HepG2 (cell line): ENCODE measurements at regions not wholly inside any gene's neighbourhood (a gene's known extent, or its start where the extent isn't known, plus 50 kb on each side); places are given as distances from the start of the nearest gene placed in this dataset.

Experiments
- ATAC-seq: fragments of 200-7000 bp; cut with Tn5 transposase; 3 replicates; pipeline ENCODE4 v1.9.1; 2020; ENCODE audit warnings: mild to moderate bottlenecking, moderate library complexity
- BruUV-seq: library from RNA; stranded (reverse); fragments of 400-500 nt; replicated peaks from 2 replicates; lab custom pipeline; 2021; lab: Mats Ljungman, UMichigan
- CTCF ChIA-PET: fragments of 300-600 bp; formaldehyde crosslinking; extraction: SDS; loops from one replicate; lab custom pipeline; 2021; ENCODE audit warnings: low total read pairs, inconsistent platforms, low intra/inter-chr PET ratio; lab: Yijun Ruan, JAX
- POLR2A ChIA-PET: fragments of 350-600 bp; sonication (Branson Sonifier 250); formaldehyde crosslinking; loops from one replicate; lab custom pipeline; 2020; ENCODE audit warnings: antibody characterized with exemption, inconsistent platforms; lab: Yijun Ruan, JAX
- DNase-seq: peaks from one replicate; pipeline ENCODE4 v3.0.0-alpha.2; 2015; ENCODE audit warnings: low spot score
- FAIRE-seq: peaks from 3 replicates; lab custom pipeline; 2011; peaks lifted over from hg19 to GRCh38; lab: Jason Lieb, UNC
- H2AFZ ChIP-seq: one replicate; pipeline ENCODE4 v1.6.1; 2011; ENCODE audit warnings: low read length, inconsistent platforms
- H3K27ac ChIP-seq: fragments of 300-600 bp; 3 replicates; pipeline ENCODE4 v1.8.0; 2011; ENCODE audit warnings: mixed run types, mild to moderate bottlenecking, mixed read lengths, low read length, inconsistent platforms; ENCODE audit not compliant: insufficient read depth; ENCODE audit errors: extremely low read length
- H3K27me3 ChIP-seq, 2 experiments: fragments of 200-600 bp in 1 of 2; 2 replicates in 1 of 2; 3 replicates in 1 of 2; pipeline versions ENCODE4 v1.6.0 to v1.8.0; 2011; ENCODE audit warnings: low read length in 2 of 2, mild to moderate bottlenecking in 2 of 2, moderate library complexity in 2 of 2, inconsistent platforms in 1 of 2; ENCODE audit not compliant: insufficient read depth in 2 of 2, control insufficient read depth in 1 of 2
- H3K36me3 ChIP-seq, 2 experiments: fragments of 200-600 bp in 1 of 2; replicated peaks in 1 of 2; 2 replicates in 1 of 2; 3 replicates in 1 of 2; pipeline versions ENCODE4 v1.5.1 to v1.8.0; 2011; ENCODE audit warnings: low read length in 2 of 2, inconsistent platforms in 1 of 2; ENCODE audit not compliant: insufficient read depth in 2 of 2, control insufficient read depth in 1 of 2
- H3K4me1 ChIP-seq: 2 replicates; pipeline ENCODE4 v1.5.1; 2012; ENCODE audit warnings: low read length, inconsistent platforms; ENCODE audit not compliant: insufficient read depth
- H3K4me2 ChIP-seq: 2 replicates; pipeline ENCODE4 v1.6.0; 2011; ENCODE audit warnings: low read depth, low read length, inconsistent platforms
- H3K4me3 ChIP-seq, 3 experiments: fragments of 200-600 bp in 1 of 3; sonication (generic), shearing (Covaris generic) in 1 of 3; replicated peaks in 1 of 3; 2 replicates each; pipeline ENCODE4 v1.5.1; 2011 to 2016; ENCODE audit warnings: low read length in 3 of 3, inconsistent platforms in 2 of 3, low read depth in 2 of 3, mild to moderate bottlenecking in 2 of 3, control low read depth in 1 of 3, mixed read lengths in 1 of 3; ENCODE audit not compliant: insufficient read depth in 1 of 3
- H3K79me2 ChIP-seq: one replicate; pipeline ENCODE4 v1.6.1; 2011; ENCODE audit warnings: low read length, inconsistent platforms; ENCODE audit not compliant: insufficient read depth
- H3K9ac ChIP-seq: 2 replicates; pipeline ENCODE4 v1.6.0; 2011; ENCODE audit warnings: mild to moderate bottlenecking, low read depth, low read length, inconsistent platforms; ENCODE audit not compliant: insufficient read depth
- H3K9me3 ChIP-seq: 2 replicates; pipeline ENCODE4 v1.5.1; 2012; ENCODE audit warnings: mild to moderate bottlenecking, low read length
- H4K20me1 ChIP-seq: 2 replicates; pipeline ENCODE4 v1.6.0; 2011; ENCODE audit warnings: inconsistent platforms, mild to moderate bottlenecking, low read length, moderate library complexity; ENCODE audit not compliant: insufficient read depth
- ATRX ChIP-seq: sonication (generic); formaldehyde crosslinking; IDR thresholded peaks from 2 replicates; pipeline ENCODE4 v1.4.0; 2020; ENCODE audit warnings: missing genetic modification reagents, borderline replicate concordance
- CTCF ChIP-seq: sonication (generic); formaldehyde crosslinking; IDR thresholded peaks from 2 replicates; pipeline ENCODE4 v1.5.0; 2020; ENCODE audit warnings: mild to moderate bottlenecking, missing genetic modification reagents, moderate library complexity
- DMTF1 ChIP-seq: sonication (generic); formaldehyde crosslinking; IDR thresholded peaks from 2 replicates; pipeline ENCODE4 v1.4.0; 2020; ENCODE audit warnings: mild to moderate bottlenecking, missing genetic modification reagents
- MED8 ChIP-seq: sonication (generic); formaldehyde crosslinking; IDR thresholded peaks from 2 replicates; pipeline ENCODE4 v1.8.1; 2023; ENCODE audit warnings: mild to moderate bottlenecking, missing genetic modification reagents; ENCODE audit not compliant: insufficient replicate concordance
- PHB2 ChIP-seq: fragments of 450-650 bp; IDR thresholded peaks from 2 replicates; pipeline ENCODE4 v1.6.1; 2018; ENCODE audit not compliant: partially characterized antibody
- POGZ ChIP-seq: sonication (generic); formaldehyde crosslinking; IDR thresholded peaks from 2 replicates; pipeline ENCODE4 v1.4.0; 2020; ENCODE audit warnings: mild to moderate bottlenecking, missing genetic modification reagents
- TIGD3 ChIP-seq: sonication (generic); formaldehyde crosslinking; IDR thresholded peaks from 2 replicates; pipeline ENCODE4 v1.5.1; 2020; ENCODE audit warnings: mild to moderate bottlenecking, missing genetic modification reagents, borderline replicate concordance
- ZNF124 ChIP-seq: sonication (generic); formaldehyde crosslinking; IDR thresholded peaks from 2 replicates; pipeline ENCODE4 v1.4.0; 2020; ENCODE audit warnings: missing genetic modification reagents
- ZNF446 ChIP-seq: sonication (generic); formaldehyde crosslinking; IDR thresholded peaks from 2 replicates; pipeline ENCODE4 v1.5.0; 2020; ENCODE audit warnings: mild to moderate bottlenecking, missing genetic modification reagents
- ZNF501 ChIP-seq: sonication (generic); formaldehyde crosslinking; IDR thresholded peaks from 2 replicates; pipeline ENCODE4 v1.5.1; 2020; ENCODE audit warnings: mild to moderate bottlenecking, moderate library complexity, missing genetic modification reagents
- ZNF556 ChIP-seq: sonication (generic); formaldehyde crosslinking; IDR thresholded peaks from 2 replicates; pipeline ENCODE4 v1.4.0; 2020; ENCODE audit warnings: mild to moderate bottlenecking, missing genetic modification reagents, borderline replicate concordance
- ZNF687 ChIP-seq: sonication (generic); formaldehyde crosslinking; IDR thresholded peaks from 2 replicates; pipeline ENCODE4 v1.5.1; 2020; ENCODE audit warnings: mild to moderate bottlenecking, missing genetic modification reagents, moderate library complexity
- WGBS: methylation state at CpG from one replicate; pipeline ENCODE4 v1.1.6; 2017; ENCODE audit warnings: low lambda C conversion rate; 5-methylcytosine and 5-hydroxymethylcytosine counted together
- in situ Hi-C: cut with HindIII; loops from 2 replicates; pipeline ENCODE4 v1.10.0; 2017; ENCODE audit warnings: low pct_unique_long_range_greater_than_20kb; ENCODE audit not compliant: extremely low pct_ligation_motif_present
- intact Hi-C: fragments of 100-400 bp; cut with micrococcal nuclease; formaldehyde crosslinking; loops from one replicate; pipeline ENCODE4 v1.10.0; 2022; ENCODE audit not compliant: unreplicated experiment

- TF ChIP-seq DMTF1 (CRISPR knock-in tag) (no peak), MED8 (CRISPR knock-in tag) (no peak)
These were observed 286.6 kb upstream of the GATB start (continued) for GRCh38 chr4:152047451-152047850.

- FAIRE-seq (no peak), ATAC-seq (peak; percentile 92), DNase-seq (peak; percentile 4)
- 17% methylated on average over 17 of the region's 35 CpGs for WGBS
- intact Hi-C loops: loop anchor here (5.0 kb wide), 1 partner anchor 341 kb away; no protein-coding TSS in a partner anchor
- Histone ChIP-seq H3K27ac (no peak overlapping the region), H3K9ac (no peak overlapping the region), H3K4me2 (peak overlapping the region; percentile 42), H3K27me3 (peaks cover 0 to 25% of the 10 kb centered on the region in 2 experiments; a peak in 3 of 5 replicates), H3K79me2 (no peaks in the 10 kb centered on the region), H3K4me1 (peaks cover 16% of the 10 kb centered on the region), H2AFZ (no peak overlapping the region), H3K4me3 (peak overlapping the region in 1 of 3 experiments; percentile 20; a peak in 1 of 6 replicates), H3K9me3 (no peaks in the 10 kb centered on the region), H3K36me3 (no peaks in the 10 kb centered on the region), H4K20me1 (no peaks in the 10 kb centered on the region)
- in situ Hi-C loops: no loop called here
- ChIA-PET CTCF (no interaction called here), POLR2A (no interaction called here)
- BruUV-seq: no TSS peak
- TF ChIP-seq ZNF687 (CRISPR knock-in tag) (peak; percentile 26), ATRX (no peak), TIGD3 (CRISPR knock-in tag) (no peak), POGZ (CRISPR knock-in tag) (no peak), PHB2 (no peak), ZNF501 (CRISPR knock-in tag) (0 out of 2 replicates have a peak, but pooled peaks have one; percentile 41), ZNF124 (CRISPR knock-in tag) (no peak), ZNF446 (CRISPR knock-in tag) (no peak), CTCF (CRISPR knock-in tag) (peak; percentile 72), ZNF556 (CRISPR knock-in tag) (no peak)
These were observed 285.2 kb upstream of the GATB start for GRCh38 chr4:152045807-152046571.
